ENCODE measurements at regions not wholly inside any gene's neighbourhood (a gene's known extent, or its start where the extent isn't known, plus 50 kb on each side); places are given as distances from the start of the nearest gene placed in this dataset.
A peak's percentile ranks its signal among the peaks of the same experiment; 100 is the strongest.

DNA sequence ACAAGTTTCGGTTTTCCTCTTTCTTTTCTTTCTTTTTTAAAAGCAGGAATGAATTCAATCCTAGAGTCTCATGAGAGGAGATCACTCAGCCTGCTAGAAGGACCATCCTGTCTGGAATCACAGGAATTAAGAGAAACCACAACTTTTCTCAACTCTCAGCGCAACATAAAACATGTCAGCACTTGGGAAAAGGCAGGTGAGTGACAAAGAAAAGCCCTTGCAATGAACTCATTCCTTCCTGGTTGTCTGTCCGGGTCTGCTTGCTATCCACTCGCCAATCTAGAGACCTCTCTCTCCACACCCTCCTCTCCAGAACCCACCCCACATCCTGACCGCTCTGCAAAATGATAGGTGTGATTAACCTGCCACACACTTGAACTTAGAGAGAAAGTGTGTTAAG, 253.8 kb downstream of the LY86 start:
- Histone ChIP-seq H3K4me1 (ENCODE audit: insufficient read depth) (peaks cover 8% of the 10 kb centered on the region), H3K27me3 (no peaks in the 10 kb centered on the region), H3K4me2 (no peak overlapping the region), H3K27ac (peak overlapping the region; percentile 85), H3K79me2 (no peaks in the 10 kb centered on the region), H3K4me3 (no peak overlapping the region), H2AFZ (no peak overlapping the region), H3K9me3 (ENCODE audit: low read depth) (no peaks in the 10 kb centered on the region), H3K9me2 (replicated peaks; ENCODE audit: insufficient read depth) (no peaks in the 10 kb centered on the region), H4K20me1 (ENCODE audit: insufficient read depth, poor library complexity, severe bottlenecking) (no peaks in the 10 kb centered on the region), H3K36me3 (replicated peaks; ENCODE audit: insufficient read depth, low read depth) (no peaks in the 10 kb centered on the region)
- TF ChIP-seq EZH2 (IDR thresholded peaks at IDR 0.05; ENCODE audit: borderline replicate concordance), result no peak
- TF ChIP-seq EZH2phosphoT487 (IDR thresholded peaks at IDR 0.05; ENCODE audit: low read depth, severe bottlenecking, unreplicated experiment), result no peak
- TF ChIP-seq, protein P1, sequence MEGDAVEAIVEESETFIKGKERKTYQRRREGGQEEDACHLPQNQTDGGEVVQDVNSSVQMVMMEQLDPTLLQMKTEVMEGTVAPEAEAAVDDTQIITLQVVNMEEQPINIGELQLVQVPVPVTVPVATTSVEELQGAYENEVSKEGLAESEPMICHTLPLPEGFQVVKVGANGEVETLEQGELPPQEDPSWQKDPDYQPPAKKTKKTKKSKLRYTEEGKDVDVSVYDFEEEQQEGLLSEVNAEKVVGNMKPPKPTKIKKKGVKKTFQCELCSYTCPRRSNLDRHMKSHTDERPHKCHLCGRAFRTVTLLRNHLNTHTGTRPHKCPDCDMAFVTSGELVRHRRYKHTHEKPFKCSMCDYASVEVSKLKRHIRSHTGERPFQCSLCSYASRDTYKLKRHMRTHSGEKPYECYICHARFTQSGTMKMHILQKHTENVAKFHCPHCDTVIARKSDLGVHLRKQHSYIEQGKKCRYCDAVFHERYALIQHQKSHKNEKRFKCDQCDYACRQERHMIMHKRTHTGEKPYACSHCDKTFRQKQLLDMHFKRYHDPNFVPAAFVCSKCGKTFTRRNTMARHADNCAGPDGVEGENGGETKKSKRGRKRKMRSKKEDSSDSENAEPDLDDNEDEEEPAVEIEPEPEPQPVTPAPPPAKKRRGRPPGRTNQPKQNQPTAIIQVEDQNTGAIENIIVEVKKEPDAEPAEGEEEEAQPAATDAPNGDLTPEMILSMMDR (IDR thresholded peaks at IDR 0.05; ENCODE audit: poor library complexity), result no peak
- 73% methylated on average over 5 of the region's 5 CpGs for WGBS (ENCODE audit: low lambda C conversion rate, missing lambda C conversion rate)
- DNase-seq (ENCODE audit: low spot score), result no peak

DNA sequence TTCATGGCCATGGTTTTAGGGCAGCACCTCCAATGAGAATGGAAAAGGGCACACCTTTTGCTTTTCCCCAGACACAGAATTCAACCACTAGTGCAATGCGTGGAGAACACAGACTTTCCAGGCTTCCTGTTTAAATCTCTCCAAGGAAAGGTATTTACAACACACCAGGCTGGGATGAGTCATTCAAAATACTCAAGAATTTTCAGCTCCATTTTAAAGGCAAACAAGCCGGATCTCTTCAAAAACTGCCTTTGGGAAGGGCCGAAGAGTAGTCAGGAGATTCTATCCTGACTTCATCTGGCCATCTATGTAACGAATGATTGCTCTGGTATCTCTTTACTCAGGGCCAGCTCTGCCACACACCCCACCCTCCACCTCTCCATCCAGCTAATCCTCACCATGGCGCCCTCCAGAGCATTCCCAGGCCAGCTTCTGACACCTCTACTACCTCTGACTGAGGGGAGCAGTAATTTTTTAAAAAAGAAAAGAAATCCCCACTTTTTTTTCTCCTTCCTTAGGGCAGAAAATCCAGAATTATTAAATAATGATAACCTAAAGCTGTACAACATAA, 254.6 kb downstream of the LY86 start:
- Histone ChIP-seq H3K36me3 (replicated peaks; ENCODE audit: insufficient read depth, low read depth) (no peaks in the 10 kb centered on the region), H3K9me3 (ENCODE audit: low read depth) (no peaks in the 10 kb centered on the region), H4K20me1 (ENCODE audit: insufficient read depth, poor library complexity, severe bottlenecking) (no peaks in the 10 kb centered on the region), H3K4me1 (ENCODE audit: insufficient read depth) (peaks cover 8% of the 10 kb centered on the region), H2AFZ (no peak overlapping the region), H3K4me3 (no peak overlapping the region), H3K9me2 (replicated peaks; ENCODE audit: insufficient read depth) (no peaks in the 10 kb centered on the region), H3K4me2 (peak overlapping the region; percentile 24), H3K27me3 (no peaks in the 10 kb centered on the region), H3K27ac (peak overlapping the region; percentile 85), H3K79me2 (no peaks in the 10 kb centered on the region)
- 19% methylated on average over 5 of the region's 5 CpGs for WGBS (ENCODE audit: low lambda C conversion rate, missing lambda C conversion rate)
- DNase-seq (ENCODE audit: low spot score), result peak; percentile 70
- TF ChIP-seq, protein P1 (IDR thresholded peaks at IDR 0.05; ENCODE audit: poor library complexity), result no peak
- TF ChIP-seq EZH2phosphoT487 (IDR thresholded peaks at IDR 0.05; ENCODE audit: low read depth, severe bottlenecking, unreplicated experiment), result no peak
- TF ChIP-seq EZH2 (IDR thresholded peaks at IDR 0.05; ENCODE audit: borderline replicate concordance), result no peak

DNA sequence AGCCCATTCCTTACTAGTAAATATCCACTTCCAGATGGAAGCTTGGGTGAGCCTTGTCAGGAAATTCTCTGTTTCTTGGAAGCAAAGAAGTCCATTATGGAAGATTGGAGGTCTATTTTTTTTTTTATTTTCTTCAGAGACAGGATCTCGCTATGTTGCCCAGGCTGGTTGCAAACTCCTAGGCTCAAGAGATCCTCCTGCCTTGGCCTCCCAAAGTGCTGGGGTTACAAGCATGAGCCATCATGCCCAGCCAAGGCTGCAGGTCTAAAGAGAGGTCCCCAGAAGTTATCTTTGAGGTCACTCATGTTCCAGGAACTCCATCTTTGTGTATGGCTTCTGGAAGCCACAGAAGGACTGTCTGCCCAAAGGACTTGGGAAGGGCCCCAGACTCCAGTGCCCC, 255.3 kb downstream of the LY86 start:
- H3K4me3 ChIP-seq, result no peak overlapping the region
- H3K27me3 ChIP-seq, result no peaks in the 10 kb centered on the region
- no peak overlapping the region for H2AFZ ChIP-seq
- H3K79me2 ChIP-seq, result no peaks in the 10 kb centered on the region
- H3K4me1 ChIP-seq (ENCODE audit: insufficient read depth), result peaks cover 8% of the 10 kb centered on the region
- no peaks in the 10 kb centered on the region for H3K9me2 ChIP-seq (replicated peaks; ENCODE audit: insufficient read depth)
- no peaks in the 10 kb centered on the region for H4K20me1 ChIP-seq (ENCODE audit: insufficient read depth, poor library complexity, severe bottlenecking)
- peak overlapping the region; percentile 85 for H3K27ac ChIP-seq
- no peak for DNase-seq (ENCODE audit: low spot score)
- WGBS (ENCODE audit: low lambda C conversion rate, missing lambda C conversion rate), result 100% methylated on average over 1 of the region's 1 CpG
- no peak for TF ChIP-seq EZH2 (IDR thresholded peaks at IDR 0.05; ENCODE audit: borderline replicate concordance)
- TF ChIP-seq, protein P1 (IDR thresholded peaks at IDR 0.05; ENCODE audit: poor library complexity), result no peak
- TF ChIP-seq EZH2phosphoT487 (IDR thresholded peaks at IDR 0.05; ENCODE audit: low read depth, severe bottlenecking, unreplicated experiment), result no peak
- H3K4me2 ChIP-seq, result peak overlapping the region; percentile 24
- no peaks in the 10 kb centered on the region for H3K36me3 ChIP-seq (replicated peaks; ENCODE audit: insufficient read depth, low read depth)
- H3K9me3 ChIP-seq (ENCODE audit: low read depth), result no peaks in the 10 kb centered on the region
